Keratinocyte (primary cell): ENCODE measurements at regions not wholly inside any gene's neighbourhood (a gene's known extent, or its start where the extent isn't known, plus 50 kb on each side); places are given as distances from the start of the nearest gene placed in this dataset.
"Not testable (repeated sequence)": the region's sequence is repeated elsewhere in the genome, so short reads cannot be mapped to it uniquely, and the experiment has no call there.

Experiments used
- EZH2 ChIP-seq: IDR thresholded peaks from one replicate; pipeline ENCODE4 v1.6.1; 2012; ENCODE audit warnings: inconsistent platforms, mild to moderate bottlenecking, low read length, moderate library complexity
- TF ChIP-seq, protein P1 (sequence below), 3 experiments: IDR thresholded peaks in 1 of 3; conservative IDR thresholded peaks in 1 of 3; optimal IDR thresholded peaks in 1 of 3; 2 replicates in 2 of 3; 3 replicates in 1 of 3; pipeline versions ENCODE3 to v1.5.1; 2011; ENCODE audit warnings: low read length in 3 of 3, mild to moderate bottlenecking in 3 of 3, moderate library complexity in 2 of 3, control low read depth in 1 of 3, inconsistent platforms in 1 of 3; ENCODE audit not compliant: insufficient read depth in 2 of 3; ENCODE audit errors: extremely low read depth in 1 of 3

- TF ChIP-seq, protein P1, sequence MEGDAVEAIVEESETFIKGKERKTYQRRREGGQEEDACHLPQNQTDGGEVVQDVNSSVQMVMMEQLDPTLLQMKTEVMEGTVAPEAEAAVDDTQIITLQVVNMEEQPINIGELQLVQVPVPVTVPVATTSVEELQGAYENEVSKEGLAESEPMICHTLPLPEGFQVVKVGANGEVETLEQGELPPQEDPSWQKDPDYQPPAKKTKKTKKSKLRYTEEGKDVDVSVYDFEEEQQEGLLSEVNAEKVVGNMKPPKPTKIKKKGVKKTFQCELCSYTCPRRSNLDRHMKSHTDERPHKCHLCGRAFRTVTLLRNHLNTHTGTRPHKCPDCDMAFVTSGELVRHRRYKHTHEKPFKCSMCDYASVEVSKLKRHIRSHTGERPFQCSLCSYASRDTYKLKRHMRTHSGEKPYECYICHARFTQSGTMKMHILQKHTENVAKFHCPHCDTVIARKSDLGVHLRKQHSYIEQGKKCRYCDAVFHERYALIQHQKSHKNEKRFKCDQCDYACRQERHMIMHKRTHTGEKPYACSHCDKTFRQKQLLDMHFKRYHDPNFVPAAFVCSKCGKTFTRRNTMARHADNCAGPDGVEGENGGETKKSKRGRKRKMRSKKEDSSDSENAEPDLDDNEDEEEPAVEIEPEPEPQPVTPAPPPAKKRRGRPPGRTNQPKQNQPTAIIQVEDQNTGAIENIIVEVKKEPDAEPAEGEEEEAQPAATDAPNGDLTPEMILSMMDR (optimal IDR thresholded peaks at IDR 0.05 in 1 of 3, IDR thresholded peaks at IDR 0.05 in 1 of 3, conservative IDR thresholded peaks at IDR 0.05 in 1 of 3; ENCODE audit: extremely low read depth in 1 of 3, insufficient read depth in 2 of 3, low read length in 3 of 3): not testable (repeated sequence)
- not testable (repeated sequence) for TF ChIP-seq EZH2
Observed at GRCh38 chr2:242009846-242010245, 140.3 kb downstream of the RTP5 start.
